Transverse colon (tissue), 4 donors: ENCODE measurements at regions not wholly inside any gene's neighbourhood (a gene's known extent, or its start where the extent isn't known, plus 50 kb on each side); places are given as distances from the start of the nearest gene placed in this dataset.

ENCODE experiments used
- CTCF ChIP-seq, 5 experiments: fragments of 200-600 bp in 3 of 5; fragments of 450-650 bp in 2 of 5; sonication (generic) in 3 of 5; IDR thresholded peaks; 1 replicate in 2 of 5; 2 replicates in 3 of 5; pipeline ENCODE4 v1.5.1; 2016 to 2017; ENCODE audit warnings: antibody characterized with exemption in 5 of 5, inconsistent platforms in 3 of 5, mild to moderate bottlenecking in 2 of 5, moderate library complexity in 1 of 5
- POLR2A ChIP-seq: fragments of 450-650 bp; IDR thresholded peaks from one replicate; pipeline ENCODE4 v1.6.1; 2016; ENCODE audit warnings: antibody characterized with exemption, mild to moderate bottlenecking, moderate library complexity
- POLR2AphosphoS5 ChIP-seq, 3 donors: sonication (generic); formaldehyde crosslinking; IDR thresholded peaks; one replicate each; pipeline ENCODE4 v1.6.1; 2016; ENCODE audit warnings: antibody characterized with exemption in 3 of 3

DNA sequence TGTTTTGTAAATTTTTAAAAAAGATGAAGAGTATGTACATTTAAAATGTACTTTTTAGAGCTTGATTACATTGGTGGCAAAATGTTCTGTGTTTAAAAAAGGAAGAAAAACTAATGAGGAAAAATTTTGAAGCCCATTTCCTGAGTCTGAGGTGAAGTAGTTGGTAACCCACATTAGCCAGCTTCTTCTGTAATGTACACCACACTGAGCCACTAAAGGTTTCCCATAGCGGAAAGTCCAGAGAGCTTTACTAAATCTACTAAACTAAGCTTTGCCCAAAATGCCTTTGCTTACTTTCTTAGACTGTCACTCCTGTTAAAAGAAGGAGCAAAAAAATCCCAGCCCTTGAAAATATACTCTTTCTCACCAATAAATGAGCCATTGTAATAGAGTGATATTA, 804.8 kb upstream of the ZEB2 start:
- no peak for TF ChIP-seq CTCF (IDR thresholded peaks at IDR 0.05)
- TF ChIP-seq POLR2A = no peak
- no peak for TF ChIP-seq POLR2AphosphoS5 (IDR thresholded peaks at IDR 0.05)
